ELR (cell line): ENCODE measurements at regions not wholly inside any gene's neighbourhood (a gene's known extent, or its start where the extent isn't known, plus 50 kb on each side); places are given as distances from the start of the nearest gene placed in this dataset.

Experiments
- DNase-seq: peaks from one replicate; pipeline ENCODE4 v3.0.0-alpha.2; 2015; ENCODE audit warnings: low read depth

DNA sequence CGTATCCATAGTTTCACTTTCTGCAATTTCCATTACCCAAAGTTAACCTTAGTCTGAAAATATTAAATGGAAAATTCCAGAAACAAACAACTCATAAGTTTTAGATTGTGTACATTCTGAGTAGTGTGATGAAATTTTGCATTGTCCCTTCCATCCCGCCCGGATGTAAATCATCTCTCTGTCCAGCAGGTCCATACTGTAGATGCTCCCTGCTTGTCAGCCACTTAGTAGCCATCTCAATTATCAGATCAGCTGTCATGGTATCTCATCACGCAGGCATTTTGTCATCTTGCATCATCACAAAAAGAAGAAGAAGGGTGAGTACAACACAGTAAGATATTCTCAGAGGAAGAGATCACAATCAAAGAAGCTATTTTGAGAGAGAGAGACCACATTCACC is 185.0 kb upstream of the STK17B start:
- DNase-seq = no peak

DNA sequence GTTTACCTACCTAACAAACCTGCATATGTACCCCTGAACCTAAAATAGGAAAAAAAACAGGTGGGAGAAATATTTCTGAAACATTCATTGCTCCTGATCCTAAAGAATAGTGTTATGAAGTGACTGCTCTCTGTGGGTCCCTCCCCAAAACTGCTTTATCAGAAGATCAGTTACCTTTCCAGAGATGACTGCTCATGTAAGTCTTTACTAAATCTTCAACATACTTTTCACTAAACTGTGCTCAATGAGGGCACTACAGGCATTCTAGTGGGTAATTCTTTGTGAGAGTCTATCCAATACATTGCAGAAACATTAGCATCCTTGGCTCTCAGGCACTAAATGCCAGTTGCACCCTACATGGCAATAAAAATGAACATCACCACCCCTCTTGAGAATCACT is 189.3 kb upstream of the STK17B start:
- DNase-seq = no peak

DNA sequence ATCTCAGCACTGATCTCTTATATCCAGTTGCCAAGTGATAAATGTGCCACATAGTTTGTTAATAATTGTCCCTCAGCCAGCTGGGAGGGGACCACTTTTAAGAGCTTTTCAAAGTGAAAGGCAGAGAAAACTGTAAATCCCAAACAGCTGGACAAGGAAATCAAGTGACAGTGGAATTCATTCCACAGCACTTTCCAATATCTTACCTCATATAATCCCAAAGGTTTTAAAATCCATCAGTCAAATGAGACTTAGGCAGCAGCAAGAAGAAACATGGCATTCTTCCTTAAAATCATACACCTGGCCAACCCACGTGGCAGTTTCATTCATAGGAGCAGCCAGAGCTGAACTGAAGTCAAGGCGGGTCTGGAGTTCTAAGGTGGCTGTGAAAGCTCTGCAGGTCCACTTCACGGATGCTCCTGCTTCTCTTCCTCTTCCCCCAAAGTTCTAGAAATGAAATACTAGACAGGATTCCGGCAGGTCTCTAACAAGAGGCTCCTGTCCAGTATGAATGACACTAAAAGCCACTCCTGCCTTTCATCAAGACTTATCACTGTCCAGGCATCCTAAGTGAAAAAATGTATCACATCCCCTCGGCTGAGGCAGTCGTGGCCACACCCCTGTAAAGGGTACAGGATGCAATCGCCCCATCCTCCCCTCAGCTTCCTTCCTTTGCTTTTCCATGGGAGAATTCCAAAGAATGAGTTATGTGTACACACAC is 190.4 kb upstream of the STK17B start:
- peak; percentile 36 for DNase-seq

DNA sequence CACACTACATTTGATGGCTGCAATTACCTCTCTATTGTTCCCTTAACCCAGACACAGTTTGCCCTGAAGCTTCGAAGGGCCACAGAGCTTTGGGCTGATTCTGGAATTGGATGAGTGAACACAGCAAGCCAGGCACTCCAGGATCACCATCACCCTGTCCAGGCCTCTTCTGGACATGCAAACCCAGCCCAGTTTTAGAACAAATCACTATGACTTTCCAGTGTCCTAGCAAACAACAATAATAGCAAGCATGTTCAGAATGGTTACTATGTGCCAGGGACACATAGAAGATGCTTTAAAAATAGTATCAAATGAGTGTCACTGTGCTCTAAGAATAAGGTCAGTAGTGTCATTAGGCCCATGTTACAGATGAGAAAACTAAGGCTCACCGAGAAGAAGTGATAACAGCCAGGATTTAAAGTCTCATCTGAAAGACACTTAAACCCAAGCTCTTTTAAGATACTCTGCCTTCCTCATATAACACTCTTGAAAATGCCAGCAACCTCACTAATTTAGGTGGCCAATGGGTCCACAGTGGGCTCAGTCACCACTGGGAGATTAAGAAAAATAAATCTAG is 191.7 kb upstream of the STK17B start:
- DNase-seq = no peak

DNA sequence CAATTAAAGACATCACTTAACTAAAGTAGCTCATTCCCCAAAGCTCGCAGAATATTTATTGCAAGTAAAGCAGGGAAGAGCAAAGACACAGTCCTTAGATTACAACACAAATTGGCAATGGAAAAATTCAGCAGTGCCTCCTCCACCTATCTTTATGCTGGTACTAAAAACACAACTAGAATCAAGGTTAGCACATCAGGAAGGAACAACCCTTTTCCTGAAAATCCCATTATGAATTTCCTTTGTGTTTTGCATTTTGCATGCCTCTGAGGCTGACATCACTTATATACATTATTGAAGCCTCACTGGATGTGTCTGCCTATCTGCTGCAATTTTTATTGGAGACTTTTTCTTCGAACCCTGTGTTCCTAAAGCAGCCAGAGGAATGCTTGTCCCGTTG is 193.8 kb upstream of the STK17B start:
- no peak for DNase-seq

DNA sequence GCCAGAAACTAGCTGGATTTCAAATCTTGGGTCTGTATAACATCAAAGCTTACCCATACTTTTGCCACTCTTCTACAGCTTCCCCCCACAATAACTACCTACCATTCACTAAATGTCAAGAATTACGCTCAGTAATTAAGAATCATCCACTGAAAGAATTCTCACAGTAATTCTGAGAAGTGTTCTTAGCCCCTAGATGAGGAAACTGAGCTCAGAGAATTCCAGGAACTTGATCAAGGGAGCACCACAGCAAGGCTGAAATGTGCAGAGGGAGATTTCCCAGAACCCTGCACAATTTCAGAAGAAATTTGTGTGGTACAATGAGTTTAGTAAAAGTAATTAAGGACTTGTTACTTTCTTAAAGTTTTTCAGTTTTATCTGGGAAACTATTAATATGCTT is 194.5 kb upstream of the STK17B start:
- DNase-seq = no peak

DNA sequence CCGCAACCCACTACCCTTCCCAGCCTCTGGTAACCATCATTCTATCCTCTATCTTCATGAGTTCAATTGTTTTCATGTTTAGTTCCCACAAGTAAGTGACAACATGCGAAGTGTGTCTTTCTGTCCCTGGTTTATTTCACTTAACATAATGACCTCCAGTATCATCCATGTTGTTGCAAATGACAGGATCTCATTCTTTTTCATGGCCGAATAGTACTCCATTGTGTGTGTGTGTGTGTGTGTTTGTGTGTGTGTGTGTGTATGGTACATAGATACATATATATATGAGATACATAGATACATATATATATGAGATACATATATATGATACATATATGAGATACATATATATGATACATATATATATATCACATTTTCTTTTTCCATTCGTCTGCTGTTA is 196.3 kb upstream of the STK17B start:
- no peak for DNase-seq

DNA sequence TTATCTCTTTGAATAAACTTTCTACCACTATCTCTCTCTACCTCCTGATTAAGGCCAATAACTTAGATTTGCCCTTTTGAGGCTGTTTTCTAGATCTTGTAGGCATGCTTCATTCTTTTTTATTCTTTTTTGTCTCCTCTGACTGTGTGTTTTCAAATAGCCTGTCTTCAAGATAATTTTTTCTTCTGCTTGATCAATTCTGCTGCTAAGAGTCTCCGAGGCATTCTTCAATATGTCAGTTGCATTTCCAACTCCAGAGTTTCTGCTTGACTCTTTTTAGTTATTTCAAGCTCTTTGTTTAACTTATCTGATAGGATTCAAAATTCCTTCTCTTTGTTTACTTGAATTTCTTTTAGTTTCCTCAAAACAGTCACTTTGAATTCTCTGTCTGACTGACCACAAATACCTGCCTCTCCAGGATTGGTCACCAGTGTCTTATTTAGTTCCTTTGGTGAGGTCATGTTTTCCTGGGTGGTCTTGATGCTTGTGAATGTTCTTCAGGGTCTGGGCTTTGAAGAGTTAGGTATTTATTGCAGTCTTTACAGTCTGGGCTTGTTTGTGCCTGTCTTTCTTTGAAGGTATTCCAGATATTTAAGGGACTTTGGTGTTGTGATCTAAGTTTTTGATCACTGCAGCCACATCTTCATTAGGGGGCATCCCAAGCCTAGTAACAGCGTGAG is 197.3 kb upstream of the STK17B start:
- no peak for DNase-seq

DNA sequence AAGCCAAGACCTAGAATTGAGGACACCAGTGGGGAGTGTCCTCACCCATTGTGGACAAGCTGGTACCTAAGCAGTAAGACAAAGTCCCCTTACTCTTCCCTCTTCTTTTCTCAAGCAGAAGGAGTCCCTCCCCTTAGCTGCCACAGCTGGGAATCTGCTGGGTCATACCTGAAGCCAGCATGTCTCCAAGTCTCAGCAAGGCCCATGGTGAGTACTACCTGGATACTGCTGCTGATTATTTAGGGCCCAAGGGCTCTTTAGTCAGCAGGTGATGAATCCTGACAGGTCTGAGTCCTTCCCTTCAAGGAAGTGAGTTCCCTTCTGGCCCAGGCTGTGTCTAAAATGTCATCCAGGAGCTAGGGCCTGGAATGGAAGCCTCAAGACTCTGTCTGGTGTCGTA is 198.6 kb upstream of the STK17B start:
- no peak for DNase-seq

DNA sequence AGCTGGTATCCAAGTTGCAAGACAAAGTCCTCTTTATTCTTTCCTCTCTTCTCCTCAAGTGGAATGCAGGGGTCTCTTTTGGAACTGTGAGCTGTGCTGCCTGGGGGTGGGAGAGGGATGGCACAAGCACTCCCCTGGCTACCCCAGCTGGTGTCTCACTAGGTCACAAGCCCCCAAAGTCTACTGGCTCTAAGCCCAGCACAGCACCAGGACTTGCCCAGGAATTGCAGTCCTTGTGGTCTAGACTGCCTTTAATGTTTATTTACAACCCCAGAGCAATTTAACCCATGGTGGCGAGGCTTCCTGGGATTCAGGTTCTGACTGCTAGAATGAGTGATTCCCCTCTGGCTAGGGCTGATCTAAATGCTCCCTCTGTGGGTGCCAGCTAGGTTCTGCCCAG is 199.0 kb upstream of the STK17B start:
- peak; percentile 11 for DNase-seq

DNA sequence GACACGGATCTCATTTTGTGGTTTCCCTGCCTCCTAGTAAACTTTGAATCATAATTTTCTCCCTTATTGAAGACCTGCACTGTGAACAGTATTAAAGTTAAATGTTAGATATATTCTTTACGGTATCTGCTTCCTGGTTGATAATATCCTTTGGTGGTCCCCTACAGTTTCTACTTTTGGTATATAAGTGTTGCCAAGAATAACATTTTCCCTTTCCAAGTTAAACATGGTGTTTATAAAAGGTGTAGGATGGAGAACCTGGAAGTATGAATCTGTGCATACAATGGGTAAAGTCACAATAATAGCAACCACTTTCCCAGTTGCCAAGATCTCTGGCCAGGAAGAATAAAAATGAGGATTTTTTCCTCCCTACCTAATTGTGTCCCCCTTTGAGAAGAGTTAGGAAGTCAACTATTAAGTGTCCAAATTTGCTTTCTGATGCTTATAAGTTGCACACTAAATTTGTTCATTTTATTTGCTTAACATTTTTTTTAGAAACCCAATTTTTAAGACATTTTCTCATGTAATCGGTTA is 201.0 kb upstream of the STK17B start:
- DNase-seq = no peak

DNA sequence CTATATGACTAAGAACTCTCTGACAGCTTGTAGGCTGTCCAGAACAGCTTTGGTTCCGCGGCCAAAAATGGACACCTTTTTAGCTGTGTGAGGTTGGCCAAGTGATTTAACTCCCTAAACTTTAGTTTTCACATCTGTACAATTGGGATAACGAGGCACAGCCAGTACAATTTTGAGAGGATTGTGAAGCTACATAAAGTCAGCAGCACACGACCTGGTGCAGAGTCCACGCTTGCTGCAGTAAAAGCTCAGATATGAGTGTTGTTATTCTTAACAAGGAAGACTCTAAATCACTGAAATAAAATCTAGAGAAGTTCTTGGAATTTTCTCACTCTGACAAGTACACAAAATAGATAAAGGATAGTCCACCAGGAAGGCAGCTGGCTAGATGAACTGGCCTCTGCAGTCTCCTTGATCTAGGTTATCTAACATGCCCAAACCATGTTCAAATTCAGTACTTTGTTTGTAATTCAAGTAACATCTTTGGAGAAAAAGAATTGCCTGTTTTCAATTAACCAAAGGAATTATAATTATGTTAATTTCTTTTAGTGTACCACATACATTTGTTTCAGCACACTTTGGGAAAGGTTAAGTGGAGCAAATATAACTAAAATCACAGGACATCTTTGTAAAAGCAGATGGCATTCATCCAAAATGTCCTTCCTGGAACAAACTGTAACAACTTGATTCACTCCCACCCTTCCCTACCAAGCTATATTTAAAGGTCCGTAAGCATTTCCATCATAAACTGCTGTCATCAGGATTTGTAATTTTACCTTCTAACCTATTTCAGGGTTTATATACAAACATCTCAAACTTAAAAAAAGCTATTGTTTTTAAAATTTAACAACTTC is 201.7 kb upstream of the STK17B start:
- no peak for DNase-seq

DNA sequence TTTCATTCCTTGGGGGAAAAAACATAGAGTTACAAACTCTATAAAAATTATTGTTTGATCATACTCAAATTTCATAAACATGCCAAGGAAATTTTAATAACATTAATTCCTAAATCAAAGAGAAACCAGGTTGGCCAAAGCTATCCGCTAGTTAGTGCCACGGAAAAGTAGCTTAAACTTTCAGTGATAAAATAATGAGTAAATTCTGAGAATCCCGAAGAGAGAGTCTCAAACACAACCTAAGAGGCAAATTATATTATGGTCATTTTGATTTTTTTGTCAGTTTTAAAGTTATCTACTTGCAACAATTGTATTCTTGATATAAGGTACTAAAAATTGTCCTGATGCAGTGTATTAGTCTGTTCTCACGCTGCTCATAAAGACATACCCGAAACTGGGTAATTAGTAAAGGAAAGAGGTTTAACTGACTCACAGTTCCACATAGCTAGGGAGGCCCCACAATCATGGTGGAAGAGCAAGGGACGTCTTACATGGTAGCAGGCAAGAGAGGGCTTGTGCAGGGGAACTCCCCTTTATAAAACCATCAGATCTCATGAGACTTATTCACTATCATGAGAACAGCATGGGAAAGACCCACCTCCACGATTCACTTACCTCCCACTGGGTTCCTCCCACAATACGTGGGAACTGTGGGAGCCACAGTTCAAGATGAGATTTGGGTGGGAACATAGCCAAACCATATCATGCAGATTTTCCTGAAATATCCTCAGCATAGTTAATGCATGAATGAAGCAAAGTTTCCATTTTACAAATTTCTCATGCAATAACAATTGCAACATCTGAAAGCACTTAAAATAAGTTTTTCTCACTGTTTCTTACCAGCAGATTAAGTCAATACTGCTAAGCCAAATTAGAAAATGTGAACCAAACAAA is 205.9 kb upstream of the STK17B start:
- no peak for DNase-seq

DNA sequence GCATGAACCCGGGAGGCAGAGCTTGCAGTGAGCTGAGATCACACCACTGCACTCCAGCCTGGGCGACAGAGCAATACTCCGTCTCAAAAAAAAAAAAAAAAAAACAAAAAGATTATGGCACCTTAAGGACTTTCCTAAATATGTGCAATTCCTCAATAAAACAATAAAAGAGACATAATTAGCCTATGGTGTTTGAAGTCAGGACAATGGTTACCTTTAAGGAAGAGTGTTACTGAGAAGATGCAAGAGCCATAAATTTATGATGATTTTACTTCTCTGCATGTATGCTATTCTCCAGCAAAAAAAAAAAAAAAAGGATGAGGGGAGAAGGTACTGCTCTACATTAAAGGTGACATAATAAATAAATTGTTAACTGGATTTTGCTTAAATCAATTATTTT is 208.2 kb upstream of the STK17B start:
- DNase-seq = no peak

DNA sequence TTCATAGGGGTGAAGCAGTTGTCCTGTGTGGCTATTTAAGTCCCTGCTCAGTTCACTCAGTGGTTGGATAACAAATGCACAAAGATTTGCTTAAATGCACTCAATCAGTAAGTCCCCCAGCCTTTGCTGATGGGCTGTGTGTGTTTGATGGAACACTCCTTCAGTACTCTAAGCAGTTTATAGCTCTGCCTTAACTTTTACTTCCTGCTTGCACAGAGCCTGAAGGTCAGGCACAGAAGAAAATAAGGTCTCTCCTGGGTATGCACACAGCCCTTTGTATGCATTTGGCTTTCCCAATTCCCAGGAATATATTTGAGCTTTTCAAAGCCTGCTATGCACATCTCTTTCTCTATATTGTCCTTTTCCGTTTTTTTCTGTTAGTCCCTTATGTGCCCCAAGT is 208.7 kb upstream of the STK17B start:
- no peak for DNase-seq

DNA sequence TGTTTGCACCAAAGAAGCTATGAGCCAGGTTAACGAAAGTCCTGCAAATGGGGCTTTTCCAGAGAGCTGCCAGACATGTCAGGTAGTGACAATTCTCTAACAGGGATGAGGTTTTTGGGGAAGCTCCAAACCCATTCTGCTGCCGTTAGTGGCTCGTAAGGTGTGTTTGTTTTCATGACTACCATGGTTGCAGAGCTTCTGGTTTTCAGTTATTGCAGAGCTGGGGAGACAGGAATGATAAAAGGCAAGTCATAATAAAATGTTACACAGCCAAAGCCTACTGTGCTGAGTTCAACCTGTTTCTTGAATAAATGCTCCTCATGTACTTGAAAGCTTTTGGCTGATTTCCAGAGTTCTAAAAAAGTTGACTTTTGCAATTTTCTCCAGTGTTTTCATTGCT is 209.2 kb upstream of the STK17B start:
- no peak for DNase-seq

DNA sequence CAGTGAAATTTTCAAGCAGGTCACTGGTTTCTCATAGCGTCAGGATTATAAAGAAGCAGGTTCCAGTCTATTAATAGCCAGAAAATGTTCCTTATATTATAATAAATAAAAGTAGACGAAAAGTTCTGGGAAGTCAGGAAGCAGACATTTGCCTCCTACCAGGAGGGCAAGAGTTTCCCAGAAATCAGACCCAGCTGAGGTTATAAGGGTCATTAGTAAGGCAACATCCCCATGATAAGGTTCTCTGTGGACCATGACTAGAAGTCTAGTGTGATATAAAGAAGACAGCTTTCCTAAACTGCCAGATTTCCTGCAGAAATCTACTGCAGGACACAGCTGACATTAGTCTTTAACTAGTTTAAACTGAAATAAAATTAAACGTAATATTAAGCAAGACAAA is 210.1 kb upstream of the STK17B start:
- no peak for DNase-seq

DNA sequence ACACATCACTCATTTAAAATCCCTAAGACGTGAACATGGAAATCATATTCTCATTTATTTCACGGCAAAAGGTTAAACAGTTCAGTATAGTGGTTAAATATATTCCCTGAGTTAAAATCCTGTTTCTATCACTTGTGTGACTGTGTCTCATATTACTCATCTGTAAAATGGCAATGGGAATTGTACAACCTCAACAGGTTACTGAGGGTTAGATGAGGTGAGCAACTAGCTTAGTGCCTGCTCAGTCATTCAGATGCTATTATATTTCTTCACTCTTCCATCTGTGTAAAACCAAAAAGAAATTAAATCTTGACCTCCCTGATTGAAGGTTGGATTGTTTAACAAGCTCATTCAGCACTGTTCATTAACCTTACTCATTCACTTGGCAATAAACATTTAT is 212.4 kb upstream of the STK17B start:
- no peak for DNase-seq

DNA sequence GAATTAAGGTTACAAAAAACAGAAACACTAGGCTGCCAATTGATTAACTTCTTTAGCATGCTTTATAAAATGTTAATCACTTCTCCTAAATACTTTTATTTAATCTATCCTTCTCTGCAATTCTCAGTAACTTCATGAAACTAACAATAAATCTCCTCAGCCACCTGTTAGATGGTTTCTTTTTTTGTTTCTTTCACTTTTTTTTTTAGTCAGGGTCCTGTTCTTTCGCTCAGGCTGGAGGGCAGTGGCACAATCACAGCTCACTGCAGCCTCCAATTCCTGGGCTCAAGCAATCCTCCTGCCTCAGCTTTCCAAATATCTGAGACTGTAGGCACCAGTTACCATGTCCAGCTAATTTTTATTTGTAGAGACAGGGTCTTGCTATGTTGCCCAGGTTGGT is 213.4 kb upstream of the STK17B start:
- DNase-seq = no peak

DNA sequence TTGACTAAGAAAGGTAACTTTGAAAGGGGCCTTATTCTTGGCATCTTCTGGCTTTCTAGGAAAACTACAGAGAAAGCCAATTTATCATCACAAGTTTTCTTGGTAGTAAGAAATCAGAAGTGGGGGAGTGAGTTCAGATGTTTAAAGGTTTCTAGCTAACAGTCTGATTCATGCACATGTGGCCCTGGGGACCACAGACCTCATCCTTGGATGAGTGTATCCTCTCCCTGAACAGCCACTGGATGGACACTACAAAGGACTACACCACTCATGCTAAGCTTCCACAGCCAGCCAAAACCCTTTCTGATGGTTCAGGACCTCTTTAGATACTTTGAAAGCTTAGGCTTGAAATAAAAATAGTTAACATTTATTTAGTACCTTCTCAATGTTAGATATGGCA is 218.3 kb upstream of the STK17B start:
- peak; percentile 16 for DNase-seq
